ENCODE measurements at regions not wholly inside any gene's neighbourhood (a gene's known extent, or its start where the extent isn't known, plus 50 kb on each side); places are given as distances from the start of the nearest gene placed in this dataset.
A peak's percentile ranks its signal among the peaks of the same experiment; 100 is the strongest.

DNA sequence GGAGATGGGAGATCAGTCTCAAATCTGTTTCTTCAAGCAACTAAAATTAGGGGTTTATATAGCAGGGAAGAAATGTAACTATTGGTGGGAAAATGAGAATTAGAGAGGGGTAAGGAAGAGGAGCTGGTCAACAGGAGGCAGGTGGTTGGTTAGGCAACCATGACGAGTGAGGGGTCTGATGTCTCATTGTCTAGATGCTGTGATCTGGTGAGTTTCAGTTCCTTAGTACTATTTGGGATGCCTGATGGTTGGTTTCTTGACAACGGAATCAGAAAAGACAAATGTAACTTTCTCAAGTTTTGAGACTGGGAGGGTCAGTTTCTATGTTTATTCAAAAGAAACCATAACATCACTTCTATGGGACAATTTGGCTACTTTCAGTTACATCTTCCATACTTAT, 415.3 kb upstream of the C16orf82 start:
- DNase-seq (ENCODE audit: low read depth in 2 of 2) = no peak

- DNase-seq (ENCODE audit: low read depth in 2 of 2) = no peak
Observed at GRCh38 chr16:26651884-26652283, 414.8 kb upstream of the C16orf82 start.

DNA sequence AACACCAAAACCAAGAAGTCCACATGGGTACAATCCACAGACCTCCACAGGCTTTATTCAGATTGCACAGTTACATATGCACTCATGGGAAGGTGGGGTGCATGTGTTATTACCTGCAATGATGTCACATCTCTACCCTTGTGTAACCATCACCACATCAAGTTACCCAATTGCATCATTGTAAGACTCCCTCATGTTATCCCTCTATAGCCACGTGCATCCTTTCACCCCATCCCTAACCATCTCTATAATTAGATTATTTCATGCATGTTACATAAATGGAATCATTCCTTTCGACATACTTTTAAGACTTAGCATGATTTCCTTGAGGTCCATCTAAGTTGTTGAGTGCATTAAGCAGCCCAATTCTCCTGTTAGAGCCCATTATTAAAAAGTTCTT, 408.2 kb upstream of the C16orf82 start:
- DNase-seq (ENCODE audit: low read depth in 2 of 2) = no peak

GRCh38 chr16:26658915-26659314, 407.8 kb upstream of the C16orf82 start:
- DNase-seq (ENCODE audit: low read depth in 2 of 2) = no peak

DNA sequence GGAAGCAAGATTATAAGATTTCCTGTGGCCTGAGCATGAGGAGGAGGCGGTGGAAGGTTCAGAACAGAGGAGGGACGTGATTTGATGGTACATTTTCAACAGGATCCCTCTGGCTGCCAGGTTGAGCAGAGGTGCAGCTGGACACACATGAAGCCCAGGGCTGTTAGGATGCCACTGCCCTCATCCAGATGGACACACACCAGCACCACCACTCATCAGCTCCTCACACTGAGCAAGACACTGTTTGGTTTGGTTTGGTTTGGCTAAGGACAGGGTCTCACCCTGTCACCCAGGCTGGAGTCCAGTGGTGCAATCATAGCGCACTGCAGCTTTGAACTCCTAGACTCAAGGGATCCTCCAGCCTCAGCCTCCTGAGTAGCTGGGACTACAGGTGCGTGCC, 402.6 kb upstream of the C16orf82 start:
- DNase-seq (ENCODE audit: low read depth in 2 of 2) = no peak

GRCh38 chr16:26665166-26665939, 401.4 kb upstream of the C16orf82 start:
- DNase-seq (ENCODE audit: low read depth in 2 of 2) = peak in 1 of 2 donors; percentile 7

GRCh38 chr16:26666486-26666885, 400.2 kb upstream of the C16orf82 start:
- DNase-seq (ENCODE audit: low read depth in 2 of 2) = no peak

DNA sequence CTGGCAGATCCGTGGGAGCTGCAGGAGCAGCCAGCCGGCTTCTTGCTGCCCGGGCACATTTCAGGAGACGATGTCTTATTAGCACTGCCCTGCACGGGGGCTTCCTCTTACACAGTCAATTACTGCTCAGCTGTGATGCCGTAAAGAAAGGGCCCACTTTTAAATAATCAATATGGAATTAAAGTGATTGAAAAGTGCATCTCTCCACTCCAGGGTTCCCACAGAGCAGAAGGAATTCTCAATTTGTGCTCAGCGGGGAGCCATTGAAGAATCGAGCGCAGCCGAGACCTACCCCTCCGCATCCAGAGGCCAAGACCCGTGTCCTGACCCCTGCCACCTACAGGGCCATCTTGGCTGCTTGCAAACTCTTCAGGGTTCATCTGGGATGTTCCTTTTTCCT, 399.4 kb upstream of the C16orf82 start:
- no peak for DNase-seq (ENCODE audit: low read depth in 2 of 2)

DNA sequence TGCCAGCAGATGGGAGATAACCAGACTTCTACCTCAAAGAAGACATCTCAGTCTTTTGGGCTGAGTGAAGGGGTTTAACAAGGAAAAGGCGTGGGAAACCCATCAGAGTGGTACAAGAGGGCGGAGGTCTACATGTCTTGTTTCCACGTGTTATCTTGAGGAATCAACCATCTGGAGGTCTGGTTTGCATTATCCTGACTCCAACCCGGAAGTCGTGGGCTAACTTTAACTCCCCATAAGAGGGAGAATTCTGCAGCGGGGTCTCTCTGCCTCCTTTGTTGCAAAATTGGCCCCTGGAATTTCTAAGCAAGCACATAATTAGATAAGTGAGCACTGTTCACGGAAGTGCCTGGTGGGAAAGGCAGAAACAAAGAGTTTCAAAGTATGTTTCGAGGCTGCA, 398.7 kb upstream of the C16orf82 start:
- no peak for DNase-seq (ENCODE audit: low read depth in 2 of 2)

- DNase-seq (ENCODE audit: low read depth in 2 of 2) = peak; percentile 11 to 29
Observed at GRCh38 chr16:26672206-26672605, 394.5 kb upstream of the C16orf82 start.

- no peak for DNase-seq (ENCODE audit: low read depth in 2 of 2)
Observed at GRCh38 chr16:26673011-26673410, 393.7 kb upstream of the C16orf82 start.

GRCh38 chr16:26680671-26681070, 386.1 kb upstream of the C16orf82 start:
- no peak for DNase-seq (ENCODE audit: low read depth in 2 of 2)

DNA sequence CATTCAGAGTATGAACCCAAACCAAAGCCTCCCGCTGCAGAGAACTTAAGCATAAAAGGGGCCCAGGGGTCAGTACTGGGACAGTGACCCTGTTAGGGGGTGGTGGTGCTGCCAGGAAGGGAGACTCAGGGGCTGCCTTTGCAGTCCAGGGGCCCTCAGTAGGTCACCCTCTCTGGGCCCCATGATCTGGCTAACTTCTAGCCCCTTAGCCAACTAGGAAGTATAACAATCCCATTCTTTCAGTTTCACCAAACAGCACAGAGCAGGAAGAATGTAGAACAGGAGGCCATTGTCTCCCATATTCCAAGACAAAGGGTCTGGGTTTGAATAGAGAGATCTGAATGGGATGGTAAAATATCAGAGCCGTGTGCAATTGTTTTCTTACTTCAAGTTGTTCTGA, 378.6 kb upstream of the C16orf82 start:
- no peak for DNase-seq (ENCODE audit: low read depth in 2 of 2)

- no peak for DNase-seq (ENCODE audit: low read depth in 2 of 2)
Observed at GRCh38 chr16:26688699-26689098, 378.0 kb upstream of the C16orf82 start.

- no peak for DNase-seq (ENCODE audit: low read depth in 2 of 2)
Observed at GRCh38 chr16:26692658-26693057, 374.1 kb upstream of the C16orf82 start.

DNA sequence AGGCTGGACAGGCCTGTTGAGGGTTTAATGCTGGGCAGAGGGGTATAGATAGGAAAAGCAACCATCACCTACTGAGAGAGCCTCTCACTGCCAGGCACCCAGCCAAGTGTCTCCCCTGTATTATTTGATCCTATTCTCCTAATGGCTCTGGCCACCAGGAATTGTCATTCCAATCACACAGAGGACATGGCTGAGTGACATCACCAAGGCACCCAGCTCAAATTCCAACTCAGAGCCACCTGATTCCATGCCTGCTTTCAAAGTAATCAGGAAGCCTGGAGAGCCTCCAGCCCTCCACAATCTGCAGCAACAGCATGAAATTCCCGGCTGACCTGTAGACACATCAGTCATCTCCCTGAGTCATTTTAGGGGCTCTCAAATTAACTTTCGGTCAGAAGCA, 368.9 kb upstream of the C16orf82 start:
- no peak for DNase-seq (ENCODE audit: low read depth in 2 of 2)

DNA sequence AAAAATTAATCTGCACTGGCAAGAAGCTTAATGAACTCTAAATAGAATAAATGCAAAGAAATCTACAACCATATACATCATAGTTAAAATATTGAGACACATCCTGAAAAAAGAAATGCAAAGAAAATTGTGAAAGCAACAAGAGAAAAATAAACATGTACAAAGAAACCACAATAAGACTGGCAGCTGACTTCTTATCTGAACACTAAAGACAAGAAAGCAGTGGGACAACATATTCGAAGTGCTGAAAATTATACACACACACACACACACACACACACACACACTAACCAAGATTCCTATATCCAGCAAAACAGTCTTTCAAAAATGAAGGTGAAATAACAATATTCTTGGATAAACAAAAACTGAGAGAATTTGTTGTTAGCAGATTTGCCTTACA, 366.5 kb upstream of the C16orf82 start:
- DNase-seq (ENCODE audit: low read depth in 2 of 2) = no peak

GRCh38 chr16:26701243-26701886, 365.4 kb upstream of the C16orf82 start:
- DNase-seq (ENCODE audit: low read depth in 2 of 2) = no peak

- no peak for DNase-seq (ENCODE audit: low read depth in 2 of 2)
Observed at GRCh38 chr16:26705346-26705745, 361.4 kb upstream of the C16orf82 start.

DNA sequence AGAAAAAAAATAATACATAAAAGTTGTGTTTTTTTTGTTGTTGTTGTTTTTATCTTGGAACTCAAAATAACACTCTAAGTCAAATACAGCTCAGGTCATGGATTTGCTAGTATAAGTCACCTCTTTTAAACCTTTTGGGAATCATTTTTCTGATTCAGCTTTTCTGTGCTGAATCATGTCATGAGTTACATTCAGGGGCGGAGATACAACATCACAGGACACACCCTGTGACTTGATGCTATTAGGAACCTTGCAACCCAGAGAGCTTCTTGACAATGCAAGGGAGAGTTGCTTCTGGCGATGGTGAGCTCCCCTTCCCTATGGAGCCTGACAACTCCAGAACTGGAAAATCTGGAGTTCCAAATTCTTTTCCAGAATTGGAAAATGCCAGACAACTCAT, 358.3 kb upstream of the C16orf82 start:
- DNase-seq (ENCODE audit: low read depth in 2 of 2) = no peak

DNA sequence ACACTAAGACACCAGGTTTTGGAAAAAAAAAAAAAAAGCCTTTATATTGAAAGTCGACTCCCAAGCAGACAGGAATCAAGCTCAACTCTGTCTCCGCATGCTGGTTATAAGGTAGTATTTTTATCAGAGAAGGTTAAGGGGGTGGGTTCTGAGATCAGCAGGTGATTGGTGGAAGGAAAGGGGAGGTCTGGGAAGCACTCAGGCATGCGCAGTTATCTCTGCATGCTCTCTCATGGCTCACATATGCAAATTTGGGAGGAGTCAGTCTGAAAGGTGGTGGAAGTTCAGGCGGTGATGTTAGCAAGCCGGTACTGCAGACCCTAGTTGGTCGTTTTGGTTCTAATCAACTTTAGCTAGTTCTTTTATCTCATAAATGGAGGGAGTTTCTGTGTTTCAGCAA, 357.6 kb upstream of the C16orf82 start:
- DNase-seq (ENCODE audit: low read depth in 2 of 2) = no peak

DNA sequence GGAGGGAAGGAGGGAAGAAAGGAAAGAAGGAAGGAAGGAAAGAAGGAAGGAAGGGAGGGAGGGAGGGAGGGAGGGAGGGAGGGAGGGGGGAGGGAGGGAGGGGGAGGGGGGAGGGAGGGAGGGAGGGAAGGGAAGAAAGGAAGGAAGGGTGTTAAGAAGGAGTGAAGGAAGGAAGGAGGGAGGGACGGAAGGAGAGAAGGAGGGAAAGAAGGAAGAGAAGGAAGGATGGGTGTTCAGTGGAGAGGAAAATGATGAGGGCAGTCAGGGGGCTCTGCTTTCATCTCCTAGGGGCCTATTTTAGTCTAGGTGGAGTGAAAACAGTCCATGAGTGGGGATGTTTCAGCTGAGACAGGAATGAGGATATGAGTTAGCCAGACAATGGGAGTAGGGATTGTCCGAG, 357.0 kb upstream of the C16orf82 start:
- no peak for DNase-seq (ENCODE audit: low read depth in 2 of 2)

DNA sequence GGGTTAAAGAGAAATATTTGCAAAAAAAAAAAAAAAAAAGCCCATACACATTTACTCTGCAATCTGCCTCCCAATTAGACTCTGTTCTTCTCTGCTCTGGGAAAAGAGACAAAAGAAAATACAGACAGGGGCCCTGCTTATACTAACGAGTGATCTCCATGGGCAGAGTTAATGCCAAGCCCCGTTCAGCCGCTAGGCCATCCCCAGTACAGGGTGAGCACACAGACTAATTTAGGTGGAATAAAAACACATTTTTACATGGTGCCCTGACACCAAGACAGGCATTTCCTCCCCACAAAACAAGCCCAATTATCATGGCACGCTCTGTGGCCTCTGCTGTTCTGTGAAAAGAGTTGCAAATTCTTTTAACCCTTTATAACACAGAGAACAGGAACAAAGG, 356.3 kb upstream of the C16orf82 start:
- DNase-seq (ENCODE audit: low read depth in 2 of 2) = no peak

DNA sequence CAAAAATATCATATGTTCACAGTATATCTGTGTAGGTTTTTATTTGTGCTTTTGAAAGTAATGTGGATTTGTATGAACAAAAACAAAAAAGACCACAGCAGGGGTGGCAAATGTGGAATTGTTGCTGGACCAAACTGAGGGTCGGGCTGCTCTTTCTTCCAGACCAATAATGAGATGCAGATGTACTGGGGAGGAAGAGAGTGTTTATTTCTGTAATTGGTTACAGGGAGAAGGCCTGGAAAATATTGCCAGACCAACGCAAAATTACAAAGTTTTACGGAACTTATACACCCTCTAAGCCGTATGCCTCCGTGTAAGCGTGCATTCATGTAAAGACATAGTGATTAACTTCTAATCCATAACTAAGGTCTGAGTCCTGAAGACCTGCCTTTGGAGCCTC, 353.9 kb upstream of the C16orf82 start:
- no peak for DNase-seq (ENCODE audit: low read depth in 2 of 2)

Data from activated CD4-positive, alpha-beta T cell treated with anti-CD3 and anti-CD28 coated beads for 24 hours (primary cell).